Central memory CD4-positive, alpha-beta T cell (primary cell): ENCODE measurements at regions not wholly inside any gene's neighbourhood (a gene's known extent, or its start where the extent isn't known, plus 50 kb on each side); places are given as distances from the start of the nearest gene placed in this dataset.

Experiments used
- DNase-seq: peaks from one replicate; pipeline ENCODE4 v3.0.0; 2022

- DNase-seq: no peak
Observed at GRCh38 chr2:136167721-136168475, 49.9 kb upstream of the CXCR4 start.
